NCI-H2196 (cell line): ENCODE measurements at regions not wholly inside any gene's neighbourhood (a gene's known extent, or its start where the extent isn't known, plus 50 kb on each side); places are given as distances from the start of the nearest gene placed in this dataset.

Experiments
- DNase-seq: peaks from one replicate; lab custom pipeline; 2025; ENCODE audit not compliant: unreplicated experiment; lab: John Stamatoyannopoulos, UW

DNA sequence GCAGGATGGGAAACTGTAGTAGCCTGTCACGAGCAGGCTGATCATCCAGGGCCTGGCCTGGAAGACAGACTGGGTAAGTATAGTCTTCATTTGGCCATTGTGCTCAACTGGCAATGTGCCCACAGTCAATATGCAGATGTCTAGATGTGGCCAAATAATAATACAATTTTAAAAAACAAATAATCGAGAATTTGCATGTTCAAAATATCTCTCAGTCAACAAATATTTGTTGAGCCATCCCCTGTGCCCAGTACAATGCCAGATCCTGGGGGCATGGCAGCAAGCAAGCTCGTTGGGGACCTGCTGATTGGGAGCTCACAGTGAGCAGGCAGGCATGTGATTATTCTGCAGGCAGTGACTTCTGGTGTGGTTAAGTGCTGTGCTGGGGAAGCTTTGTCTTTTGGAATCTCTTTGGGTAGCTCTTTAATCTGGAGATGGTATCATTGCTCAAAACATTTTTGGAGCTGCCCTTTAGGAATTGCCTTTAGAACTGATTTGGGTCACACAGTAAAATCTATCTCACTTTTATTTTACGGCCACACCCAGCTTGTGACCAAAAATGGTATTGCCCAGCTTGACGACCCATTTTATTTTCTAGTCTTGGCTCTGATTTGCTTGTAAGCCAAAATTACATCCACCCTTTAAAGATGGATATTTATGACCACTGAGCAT, 92.2 kb downstream of the PLCE1 start:
- DNase-seq = no peak

DNA sequence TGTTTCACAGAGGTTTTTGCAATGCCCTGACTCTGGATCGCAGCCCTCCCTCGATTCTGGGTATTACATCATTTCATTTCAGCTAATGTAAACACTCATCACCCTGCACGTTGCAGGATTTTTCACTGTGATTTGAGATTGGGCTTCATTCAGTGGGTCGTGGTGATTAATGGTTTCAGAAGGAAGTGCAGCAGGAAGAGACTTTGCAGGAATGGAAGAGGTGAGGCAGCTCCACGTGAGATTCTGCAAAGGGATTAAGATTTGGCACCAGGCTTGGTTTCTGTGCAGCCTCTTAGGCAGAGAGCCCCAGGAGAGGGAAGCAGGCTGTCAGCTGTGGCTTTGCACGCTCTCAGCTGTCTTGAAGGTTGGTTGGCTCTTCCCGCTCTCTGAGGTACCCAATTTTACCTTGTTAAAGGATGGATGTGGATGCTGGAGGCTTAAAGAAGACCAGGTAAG, 95.2 kb downstream of the PLCE1 start:
- DNase-seq = no peak

DNA sequence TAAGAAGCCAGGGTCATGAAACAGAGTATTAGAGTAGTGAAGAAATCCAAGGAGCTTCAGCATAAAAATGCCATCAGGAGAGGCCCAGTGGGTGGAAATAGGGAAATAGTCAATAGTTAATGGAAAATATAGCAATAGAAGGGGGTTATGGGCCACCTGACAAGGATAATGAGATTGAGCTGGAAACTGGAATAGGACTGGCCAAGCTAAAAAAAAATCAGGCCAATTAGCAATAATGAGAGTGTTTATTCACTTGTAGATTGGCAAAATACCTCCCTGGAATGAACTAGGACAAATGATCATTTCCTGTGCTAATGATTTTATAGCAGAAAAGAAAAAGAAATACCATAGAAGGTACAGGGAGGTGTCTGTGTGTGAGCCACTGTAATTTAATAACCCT, 97.9 kb downstream of the PLCE1 start:
- no peak for DNase-seq

DNA sequence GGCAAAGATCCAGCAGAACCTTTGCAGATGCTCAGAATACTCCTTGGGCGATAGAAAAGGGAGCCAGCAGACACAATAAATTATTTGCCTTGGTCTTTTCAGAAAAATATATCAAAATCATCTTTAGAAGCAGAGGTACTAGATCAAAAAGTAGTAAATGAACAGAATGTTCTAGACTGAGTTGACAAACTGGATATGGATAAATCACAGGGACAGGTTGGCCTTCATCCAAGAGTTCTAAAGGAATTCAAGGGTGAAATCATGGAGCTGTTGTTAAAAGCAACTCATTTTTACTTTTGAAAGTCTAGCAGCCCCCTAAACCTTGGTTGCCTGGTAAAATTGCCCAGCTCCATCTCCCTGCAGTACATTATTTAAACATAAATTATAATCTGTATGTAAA, 99.1 kb downstream of the PLCE1 start:
- DNase-seq = no peak

DNA sequence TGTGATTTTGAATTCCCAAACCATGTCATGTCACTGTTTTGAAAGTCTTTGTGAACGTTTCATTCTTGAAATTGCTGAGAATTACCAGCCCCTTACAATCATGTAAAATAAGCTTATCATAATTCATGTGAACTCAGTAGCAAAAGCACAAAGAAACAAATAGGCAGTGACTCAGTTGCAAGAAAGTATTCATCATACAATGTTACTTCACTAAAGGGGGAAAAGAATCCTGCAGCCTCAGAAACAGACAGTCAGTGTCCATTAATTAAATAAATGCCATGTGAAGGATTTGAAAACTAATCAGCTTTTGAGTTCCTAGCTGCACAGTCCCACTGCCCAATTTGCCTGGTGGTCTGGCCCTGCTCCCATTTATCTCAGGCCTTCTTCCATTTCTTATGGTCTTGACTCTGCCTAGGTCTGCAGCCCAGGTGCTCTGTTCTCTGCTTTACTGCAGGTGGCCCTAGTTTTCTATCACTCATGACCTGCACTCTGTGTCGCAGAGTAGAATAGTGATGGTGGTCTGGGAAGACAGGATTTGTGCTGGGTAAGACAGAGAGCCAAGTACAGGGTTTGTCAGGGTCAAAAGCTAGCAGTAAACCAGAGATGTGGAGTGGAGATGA, 99.7 kb downstream of the PLCE1 start:
- no peak for DNase-seq

DNA sequence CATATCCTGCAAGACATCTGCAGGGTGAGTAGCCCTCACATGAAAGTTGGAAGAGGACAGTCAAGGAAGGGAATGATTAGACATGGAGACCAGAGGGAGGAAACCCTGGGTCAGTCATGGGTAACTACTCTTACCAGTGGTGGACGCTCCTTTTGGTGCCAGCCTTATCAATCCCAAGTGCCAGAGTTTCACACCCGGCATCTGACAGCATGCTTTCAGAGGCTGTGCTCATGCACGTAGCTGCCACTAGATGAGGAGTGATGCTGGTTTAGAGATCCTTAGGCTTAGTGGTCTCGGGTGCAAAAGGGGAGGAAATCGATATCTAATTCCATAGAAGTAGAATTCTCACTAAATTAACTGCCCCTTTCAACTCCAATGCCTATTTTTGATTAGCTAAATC, 100.8 kb downstream of the PLCE1 start:
- DNase-seq = no peak

DNA sequence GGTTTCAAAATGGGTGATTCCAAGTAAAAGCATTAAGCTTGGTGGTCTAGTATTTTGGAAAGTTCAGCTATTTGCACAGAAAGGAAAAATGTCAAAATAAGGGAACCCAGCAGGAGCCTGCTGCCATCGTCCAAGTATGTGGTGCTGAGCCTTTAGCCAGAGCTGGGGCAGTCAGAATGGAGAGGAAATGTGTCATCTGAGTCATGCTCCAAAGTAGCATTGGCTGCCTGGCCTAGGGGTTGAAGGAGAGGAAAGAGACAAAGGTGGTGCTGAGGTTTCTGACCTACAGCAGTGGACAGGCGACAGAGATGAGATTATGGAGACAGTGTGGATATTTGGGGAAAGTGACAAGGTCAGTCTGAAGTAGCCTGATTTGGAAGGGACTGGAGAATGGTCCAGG, 103.9 kb downstream of the PLCE1 start:
- DNase-seq = no peak

DNA sequence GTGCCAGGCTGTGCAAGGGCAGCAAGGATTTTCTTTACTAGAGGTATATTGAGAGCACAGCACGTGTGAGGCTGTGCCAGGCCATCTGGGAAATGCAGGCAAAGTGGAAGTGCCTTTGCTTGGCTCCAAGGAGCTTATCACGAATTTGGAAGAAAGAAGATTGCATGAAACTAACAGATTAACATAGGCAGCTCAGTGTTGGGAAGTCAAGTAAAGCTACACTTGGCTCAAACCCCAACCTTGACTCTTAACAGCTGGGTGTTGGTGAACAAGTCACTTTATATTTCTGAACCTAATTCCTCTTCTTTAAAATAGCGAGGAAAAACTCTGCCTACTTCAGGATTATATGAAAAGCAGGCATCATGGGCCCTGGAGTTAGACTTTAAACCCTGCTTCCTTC, 105.2 kb downstream of the PLCE1 start:
- no peak for DNase-seq

DNA sequence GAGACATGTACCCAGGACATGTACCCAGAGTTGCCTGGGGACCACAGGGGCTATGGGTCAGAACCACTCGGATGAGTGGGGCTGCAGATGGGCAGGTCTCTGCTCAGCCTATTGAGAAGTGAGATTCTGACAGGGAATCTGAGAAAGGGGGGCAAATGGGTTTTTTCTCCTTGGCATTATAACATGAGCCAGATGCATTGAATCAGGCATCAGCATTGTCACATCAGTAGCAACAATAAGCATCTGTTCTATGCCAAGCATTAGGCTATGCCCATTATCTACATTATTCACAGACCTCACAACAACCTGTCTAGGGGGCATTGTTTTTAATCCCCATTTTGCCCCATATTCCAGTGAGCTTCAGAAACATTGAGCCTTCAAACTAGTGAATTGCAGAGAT, 108.2 kb downstream of the PLCE1 start:
- DNase-seq = no peak

DNA sequence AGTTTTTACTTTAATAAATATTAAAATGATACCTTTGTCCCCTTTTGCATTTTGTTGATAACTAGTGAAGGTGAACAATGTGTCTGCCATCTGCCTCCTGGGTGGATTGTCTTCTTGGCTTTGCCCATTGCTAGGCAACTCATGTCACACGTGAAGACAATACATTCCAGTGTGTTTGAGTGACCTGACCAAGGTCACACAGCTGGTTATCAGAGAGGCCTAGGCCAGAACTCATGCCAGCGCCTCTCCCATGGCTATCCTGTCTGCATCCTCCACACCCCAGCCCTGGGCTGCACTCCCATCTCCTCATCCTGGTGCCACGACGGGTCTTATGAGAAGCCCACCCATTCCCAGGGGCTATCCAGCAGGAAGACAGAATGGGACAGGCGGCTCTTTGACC, 108.7 kb downstream of the PLCE1 start:
- DNase-seq = no peak

DNA sequence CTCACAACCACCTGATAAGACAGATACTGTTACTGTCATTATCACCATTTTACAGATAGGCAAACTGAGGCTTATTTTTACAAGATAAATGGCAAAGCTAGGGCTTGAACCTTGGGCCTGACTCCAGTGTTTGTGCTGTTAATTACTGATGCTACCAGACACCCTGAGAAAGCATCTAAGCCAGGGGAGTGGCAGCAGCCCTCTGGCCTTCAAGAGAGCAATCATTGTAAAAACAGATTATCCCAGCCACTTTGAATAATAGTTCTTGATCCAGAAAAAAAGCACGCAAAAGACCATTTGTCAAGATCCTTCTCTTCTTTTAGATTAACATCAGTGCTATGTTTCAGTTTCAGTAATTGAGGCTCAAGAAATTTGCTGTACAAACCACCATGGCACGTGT, 109.5 kb downstream of the PLCE1 start:
- no peak for DNase-seq

DNA sequence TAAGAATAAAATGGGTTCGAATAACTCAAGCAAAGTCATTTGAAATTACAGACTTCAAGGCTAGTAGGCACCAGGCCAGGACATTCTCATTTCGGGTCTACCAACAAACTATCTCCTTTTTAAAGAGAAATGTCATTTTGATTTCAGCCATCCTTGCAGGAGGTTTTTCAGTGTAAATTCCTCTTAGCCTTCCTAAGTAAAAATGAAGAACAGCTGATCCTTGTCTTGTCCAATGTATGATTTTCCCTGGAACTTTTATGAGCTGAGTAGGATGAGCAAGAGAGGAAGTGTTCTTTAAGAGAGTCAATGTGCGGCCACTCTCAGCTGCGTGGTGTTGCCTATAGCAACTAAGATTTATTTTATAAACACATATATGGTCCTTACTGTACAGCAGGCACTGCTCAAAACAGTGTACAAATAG, 110.1 kb downstream of the PLCE1 start:
- no peak for DNase-seq

DNA sequence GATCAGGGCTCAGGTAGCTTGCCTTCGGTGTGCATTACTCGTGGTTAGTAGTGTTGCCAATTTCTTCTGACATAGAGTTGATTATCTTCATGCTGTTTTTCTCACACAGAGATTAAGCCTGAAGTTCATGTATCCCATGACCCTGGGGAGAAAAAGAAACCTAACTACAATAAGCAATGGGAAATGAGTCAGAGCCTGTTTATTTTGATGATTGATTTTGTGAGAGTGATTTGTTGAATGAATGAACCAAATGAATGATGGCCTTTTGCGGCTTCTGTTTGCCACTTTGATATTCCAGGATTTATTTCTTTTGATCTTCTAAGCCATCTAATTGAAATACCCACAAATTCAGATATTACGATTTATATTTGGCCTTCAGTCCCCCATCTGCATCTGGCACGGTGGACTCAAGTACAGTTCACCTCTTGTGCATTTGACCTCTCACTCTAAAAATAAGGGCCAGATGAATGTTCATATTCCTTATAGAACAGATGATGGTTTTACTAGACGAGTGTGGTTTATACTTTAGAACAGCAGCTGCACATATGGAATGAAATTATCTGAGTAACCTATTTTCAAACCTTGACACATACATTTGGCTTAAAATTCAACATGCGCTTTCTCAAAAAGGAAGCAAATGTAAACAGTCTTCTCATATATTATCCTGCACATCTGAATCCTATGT, 110.7 kb downstream of the PLCE1 start:
- no peak for DNase-seq

DNA sequence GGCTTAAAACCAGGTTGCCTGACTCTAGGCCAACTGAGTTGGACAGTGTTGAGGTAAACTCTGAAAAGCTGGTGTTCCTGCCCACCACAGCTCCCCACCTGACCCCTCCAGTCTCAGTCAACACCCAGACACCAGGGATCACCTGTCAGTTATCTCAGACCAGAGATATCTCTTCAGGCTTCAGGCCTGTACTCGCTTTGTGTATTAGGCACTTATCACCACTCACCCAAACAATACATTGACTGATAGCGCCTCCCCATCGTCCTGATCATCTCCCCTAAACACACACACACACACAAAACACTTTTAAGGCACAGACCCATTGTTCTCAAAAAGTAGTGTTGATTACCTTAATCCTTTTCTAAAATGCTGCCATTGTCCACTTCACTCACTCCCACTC, 111.5 kb downstream of the PLCE1 start:
- DNase-seq = no peak

DNA sequence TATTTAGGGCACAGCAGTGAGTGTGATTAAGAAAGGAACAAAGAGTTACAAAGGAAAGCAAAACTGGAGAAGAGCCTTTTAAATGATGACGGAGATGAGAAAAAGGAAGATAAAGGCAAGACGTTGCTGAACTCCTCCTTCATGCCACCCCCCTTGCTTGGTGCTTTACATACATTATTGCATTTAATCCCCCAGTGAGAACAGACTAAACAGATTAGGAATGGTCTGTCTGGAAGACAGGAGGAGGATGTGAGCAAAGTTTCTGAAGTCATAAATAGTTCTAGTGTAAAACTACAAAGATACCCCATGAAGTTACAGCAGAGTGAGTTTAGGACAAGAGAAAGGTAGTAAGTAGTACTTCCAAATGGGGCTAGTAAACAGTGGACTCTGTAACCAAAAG, 113.5 kb downstream of the PLCE1 start:
- DNase-seq = no peak

DNA sequence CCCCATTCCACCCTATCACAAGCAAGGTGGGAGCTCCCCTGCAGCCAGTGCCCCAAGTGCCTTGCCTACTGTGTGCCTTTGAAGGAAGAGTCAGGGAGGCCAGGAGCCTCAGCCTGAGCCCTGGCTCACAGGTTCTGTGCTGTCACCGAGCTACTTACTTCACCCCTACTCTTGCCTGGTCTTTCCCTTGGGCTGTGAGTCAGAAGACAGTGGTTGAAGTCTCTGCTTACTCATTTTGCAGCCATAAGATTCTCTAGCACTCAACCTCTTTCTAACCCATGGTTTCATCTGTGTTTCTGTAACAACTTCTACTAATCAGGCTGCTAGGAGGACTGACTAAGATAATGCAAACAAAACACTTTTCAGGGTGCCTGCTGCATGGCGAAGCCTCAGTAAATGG, 114.5 kb downstream of the PLCE1 start:
- no peak for DNase-seq

DNA sequence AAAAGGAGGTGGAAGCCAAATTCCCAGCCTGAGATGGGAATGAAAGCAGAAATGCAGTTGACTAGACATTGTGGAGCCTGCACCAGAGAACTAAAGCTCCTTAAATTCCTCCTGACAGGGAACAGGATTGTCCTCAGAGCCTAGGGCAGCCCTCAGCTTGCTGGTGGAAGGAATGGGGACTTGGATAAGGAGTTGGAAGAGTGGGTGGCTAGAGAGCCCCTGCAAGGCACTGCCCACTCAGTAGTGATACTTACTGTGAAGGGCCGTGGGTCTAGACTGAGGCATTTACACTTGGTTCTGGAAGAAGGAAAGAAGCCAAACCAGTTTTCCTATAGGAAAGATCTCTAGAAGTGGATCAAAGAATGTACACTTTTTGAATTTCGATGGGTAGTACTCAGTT, 117.6 kb downstream of the PLCE1 start:
- DNase-seq = no peak

DNA sequence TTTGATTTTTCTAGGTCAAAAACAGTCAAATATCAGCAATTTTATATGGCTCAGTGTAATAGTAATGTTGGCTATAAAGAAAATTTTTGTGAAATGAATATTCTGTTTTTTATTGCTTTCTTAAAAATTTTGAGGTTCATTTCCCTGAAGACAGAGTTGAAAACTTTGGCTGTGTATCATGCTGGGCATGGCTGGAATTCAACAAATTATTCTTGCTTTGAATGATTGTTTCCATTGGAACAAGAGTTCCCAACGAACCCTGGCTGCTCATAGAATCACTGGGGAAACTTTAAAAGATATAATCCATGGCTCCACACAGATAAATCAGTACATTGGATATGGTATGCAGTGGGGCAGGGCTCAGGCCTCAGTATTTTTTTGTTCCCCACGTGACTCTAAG, 118.6 kb downstream of the PLCE1 start:
- DNase-seq = no peak

DNA sequence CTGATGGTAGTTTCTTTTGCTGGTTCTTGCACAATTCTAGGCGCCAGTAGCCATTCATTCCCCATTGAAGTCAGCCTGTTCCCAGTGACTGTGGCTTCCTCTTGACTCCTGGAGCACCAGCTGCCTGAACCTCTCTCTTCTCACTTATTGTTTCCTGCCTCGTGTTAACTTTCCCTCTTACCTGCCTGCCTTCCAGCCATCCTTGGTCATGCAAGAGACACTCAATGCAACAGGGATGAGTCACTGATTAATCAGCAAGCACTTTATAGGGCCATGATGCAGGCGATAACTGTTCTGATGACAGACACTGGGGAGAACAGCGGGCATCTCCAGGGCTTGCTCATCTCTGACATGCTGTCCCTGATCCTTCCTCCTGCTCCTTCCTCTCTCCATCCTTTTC, 122.0 kb downstream of the PLCE1 start:
- no peak for DNase-seq

DNA sequence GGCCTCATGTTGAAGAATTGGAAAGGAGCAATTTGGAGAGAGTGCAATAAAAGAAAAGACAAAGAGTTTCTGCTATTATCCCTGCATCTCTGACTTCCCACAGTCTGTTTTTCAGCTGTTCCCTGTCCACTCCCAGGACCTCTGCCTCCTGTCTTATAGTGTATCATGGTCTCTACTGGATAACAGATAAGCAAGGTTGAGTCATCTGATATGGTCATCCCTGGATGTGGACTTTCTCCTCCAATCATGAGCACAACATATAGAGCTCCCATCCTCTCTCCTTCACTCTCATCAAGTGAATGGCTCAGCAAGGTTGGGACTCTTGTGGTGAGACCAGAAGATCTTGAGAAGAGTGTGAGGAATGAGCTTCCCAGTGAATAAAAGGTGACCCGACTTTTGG, 123.1 kb downstream of the PLCE1 start:
- DNase-seq = no peak

DNA sequence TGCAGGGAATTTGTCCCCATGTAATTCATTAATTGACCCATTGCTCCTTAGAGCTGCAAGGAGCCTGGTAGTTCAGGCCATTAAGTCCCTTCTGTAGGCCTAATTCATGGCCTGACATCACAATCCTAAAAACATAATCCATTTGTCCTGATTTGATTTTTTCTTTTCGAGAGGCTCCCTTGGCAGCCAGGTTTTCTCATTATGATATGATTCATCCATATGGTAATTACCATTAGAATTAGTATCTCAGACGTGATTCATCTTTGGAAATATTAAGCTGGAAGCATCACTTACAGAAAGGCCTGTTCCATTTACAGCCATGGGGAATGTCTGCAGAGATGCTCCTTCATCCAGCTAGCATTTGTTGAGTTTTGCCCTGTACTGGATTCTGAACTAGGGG, 128.5 kb downstream of the PLCE1 start:
- no peak for DNase-seq

DNA sequence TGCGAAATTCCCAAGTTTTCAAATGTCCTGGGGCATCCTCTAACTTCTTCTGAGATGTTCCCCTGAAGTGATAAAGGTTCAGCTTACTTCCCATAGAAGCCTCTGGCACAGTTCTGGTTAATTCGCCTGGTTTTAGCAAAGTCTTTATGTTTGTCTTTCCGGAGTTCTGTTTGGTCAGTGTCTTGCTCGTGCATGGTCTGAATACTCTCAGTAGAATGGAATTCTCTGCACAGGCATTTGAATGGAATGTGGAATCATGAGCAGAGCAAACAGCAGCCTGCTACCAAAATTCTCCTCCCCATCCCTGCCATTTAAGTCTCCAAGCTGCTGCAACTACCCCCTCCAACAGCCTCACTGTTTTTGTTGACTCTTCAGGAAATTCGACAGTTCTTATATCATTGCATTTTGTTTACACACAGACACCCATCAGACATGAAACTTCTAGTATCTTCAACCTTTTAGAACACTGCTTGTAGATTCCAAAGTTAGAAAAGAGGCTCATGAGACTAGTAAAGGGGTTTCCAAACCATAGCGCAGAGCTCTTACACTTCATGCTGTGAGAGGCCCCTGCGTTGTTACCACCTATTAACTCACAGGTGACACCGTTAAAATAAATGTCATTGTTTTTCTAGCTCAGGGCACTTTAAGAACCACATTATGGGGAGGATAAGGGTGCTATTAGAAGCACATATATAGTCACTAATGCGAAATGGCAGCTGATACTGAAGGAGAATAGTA, 129.7 kb downstream of the PLCE1 start:
- DNase-seq = no peak
